PC-9 (cell line): ENCODE measurements at regions not wholly inside any gene's neighbourhood (a gene's known extent, or its start where the extent isn't known, plus 50 kb on each side); places are given as distances from the start of the nearest gene placed in this dataset.

Experiments
- BruUV-seq: library from RNA; stranded (reverse); fragments of 400-500 nt; replicated peaks from 2 replicates; lab custom pipeline; 2021; lab: Mats Ljungman, UMichigan
- CTCF ChIA-PET: fragments of 300-600 bp; sonication (Branson Sonifier 250); formaldehyde crosslinking; loops from one replicate; lab custom pipeline; 2022; ENCODE audit warnings: antibody characterized with exemption; lab: Charles Lee
- POLR2A ChIA-PET: fragments of 300-600 bp; sonication (Branson Sonifier 250); formaldehyde crosslinking; loops from one replicate; lab custom pipeline; 2022; ENCODE audit warnings: antibody characterized with exemption; ENCODE audit not compliant: unreplicated experiment; lab: Charles Lee
- DNase-seq, 2 experiments: peaks; one replicate each; pipeline versions ENCODE4 v3.0.0 to v3.0.0-alpha.2; 2015 to 2022; ENCODE audit warnings: mixed read lengths in 1 of 2
- H2AFZ ChIP-seq: fragments of 200-600 bp; sonication (generic); 2 replicates; pipeline ENCODE4 v1.8.1; 2017; ENCODE audit warnings: antibody characterized with exemption
- H3F3A ChIP-seq: fragments of 200-600 bp; sonication (generic); 2 replicates; pipeline ENCODE4 v1.8.1; 2017; ENCODE audit warnings: antibody characterized with exemption, mild to moderate bottlenecking, low read depth; ENCODE audit not compliant: insufficient read depth
- H3K27ac ChIP-seq: fragments of 200-600 bp; sonication (generic); 2 replicates; pipeline ENCODE4 v1.6.1; 2016; ENCODE audit warnings: mixed run types
- H3K27me3 ChIP-seq: fragments of 200-600 bp; sonication (generic); 2 replicates; pipeline ENCODE4 v1.6.1; 2016; ENCODE audit warnings: low read depth, mixed run types; ENCODE audit not compliant: insufficient read depth
- H3K36me3 ChIP-seq: fragments of 200-600 bp; sonication (generic); 2 replicates; pipeline ENCODE4 v1.6.1; 2016; ENCODE audit warnings: low read depth, mixed run types
- H3K4me1 ChIP-seq: fragments of 200-600 bp; sonication (generic); replicated peaks from 2 replicates; pipeline ENCODE4 v1.6.1; 2016; ENCODE audit warnings: mixed run types; ENCODE audit not compliant: insufficient read depth
- H3K4me2 ChIP-seq: fragments of 200-600 bp; sonication (generic); 2 replicates; pipeline ENCODE4 v1.6.1; 2017; ENCODE audit warnings: mixed run types
- H3K4me3 ChIP-seq: fragments of 200-600 bp; sonication (generic); 2 replicates; pipeline ENCODE4 v1.6.1; 2016; ENCODE audit warnings: mixed run types
- H3K79me2 ChIP-seq: fragments of 200-600 bp; sonication (generic); 2 replicates; pipeline ENCODE4 v1.6.1; 2017; ENCODE audit warnings: low read depth, mixed run types
- H3K9me2 ChIP-seq: fragments of 200-600 bp; sonication (generic); 2 replicates; pipeline ENCODE4 v1.8.1; 2017; ENCODE audit warnings: mild to moderate bottlenecking; ENCODE audit not compliant: insufficient read depth
- H3K9me3 ChIP-seq: fragments of 200-600 bp; sonication (generic); 2 replicates; pipeline ENCODE4 v1.8.1; 2016; ENCODE audit warnings: low read depth; ENCODE audit not compliant: insufficient read depth
- H4K20me1 ChIP-seq: fragments of 200-600 bp; sonication (generic); 2 replicates; pipeline ENCODE4 v1.8.1; 2017; ENCODE audit not compliant: insufficient read depth
- EZH2 ChIP-seq: fragments of 200-600 bp; sonication (generic); IDR thresholded peaks from 2 replicates; pipeline ENCODE4 v1.8.0; 2017; ENCODE audit warnings: antibody characterized with exemption, low read depth
- intact Hi-C: fragments of 100-400 bp; cut with micrococcal nuclease; formaldehyde crosslinking; loops from one replicate; pipeline ENCODE4 v1.10.0; 2022; ENCODE audit not compliant: unreplicated experiment
- TF ChIP-seq, protein P1 (sequence below): fragments of 200-600 bp; sonication (generic); conservative IDR thresholded peaks from 2 replicates; pipeline ENCODE4 v1.6.1; 2017; ENCODE audit warnings: mixed run types, antibody characterized with exemption, mild to moderate bottlenecking, moderate library complexity

DNA sequence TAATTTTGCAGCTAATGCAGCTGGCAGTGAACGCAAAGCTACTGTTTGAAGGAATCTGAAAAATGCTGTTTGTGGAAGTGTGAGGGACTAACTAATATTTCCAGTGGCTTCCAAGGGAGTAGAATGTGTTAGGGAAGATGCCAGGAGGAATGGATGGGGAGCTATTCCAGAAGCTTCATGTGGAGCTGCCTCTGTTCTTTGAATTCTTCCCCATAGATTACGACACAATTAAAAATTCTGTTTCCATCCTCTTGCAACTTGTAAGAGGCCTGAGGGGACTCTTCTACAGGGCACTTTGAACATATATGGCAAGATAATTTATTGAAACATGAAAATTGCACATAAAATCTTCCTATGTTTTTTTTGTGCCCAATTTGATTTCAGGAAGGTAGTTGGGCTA lies 74.3 kb upstream of the CTXND1 start:
- Histone ChIP-seq H3K4me1 (no peaks in the 10 kb centered on the region), H3K9me3 (no peaks in the 10 kb centered on the region; the same call in 1 of the 2 replicates), H3K27ac (no peak overlapping the region), H3K4me2 (no peak overlapping the region), H3F3A (no peaks in the 10 kb centered on the region), H2AFZ (no peak overlapping the region), H3K27me3 (peaks cover 4% of the 10 kb centered on the region; the same call in 1 of the 2 replicates), H3K36me3 (no peaks in the 10 kb centered on the region), H3K9me2 (no peaks in the 10 kb centered on the region), H3K79me2 (no peaks in the 10 kb centered on the region), H4K20me1 (no peaks in the 10 kb centered on the region), H3K4me3 (no peak overlapping the region)
- POLR2A ChIA-PET: no interaction called here
- intact Hi-C loops: no loop called here
- no TSS peak for BruUV-seq
- CTCF ChIA-PET: no interaction called here
- DNase-seq: no peak
- TF ChIP-seq, protein P1, sequence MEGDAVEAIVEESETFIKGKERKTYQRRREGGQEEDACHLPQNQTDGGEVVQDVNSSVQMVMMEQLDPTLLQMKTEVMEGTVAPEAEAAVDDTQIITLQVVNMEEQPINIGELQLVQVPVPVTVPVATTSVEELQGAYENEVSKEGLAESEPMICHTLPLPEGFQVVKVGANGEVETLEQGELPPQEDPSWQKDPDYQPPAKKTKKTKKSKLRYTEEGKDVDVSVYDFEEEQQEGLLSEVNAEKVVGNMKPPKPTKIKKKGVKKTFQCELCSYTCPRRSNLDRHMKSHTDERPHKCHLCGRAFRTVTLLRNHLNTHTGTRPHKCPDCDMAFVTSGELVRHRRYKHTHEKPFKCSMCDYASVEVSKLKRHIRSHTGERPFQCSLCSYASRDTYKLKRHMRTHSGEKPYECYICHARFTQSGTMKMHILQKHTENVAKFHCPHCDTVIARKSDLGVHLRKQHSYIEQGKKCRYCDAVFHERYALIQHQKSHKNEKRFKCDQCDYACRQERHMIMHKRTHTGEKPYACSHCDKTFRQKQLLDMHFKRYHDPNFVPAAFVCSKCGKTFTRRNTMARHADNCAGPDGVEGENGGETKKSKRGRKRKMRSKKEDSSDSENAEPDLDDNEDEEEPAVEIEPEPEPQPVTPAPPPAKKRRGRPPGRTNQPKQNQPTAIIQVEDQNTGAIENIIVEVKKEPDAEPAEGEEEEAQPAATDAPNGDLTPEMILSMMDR: no peak
- TF ChIP-seq EZH2: no peak

DNA sequence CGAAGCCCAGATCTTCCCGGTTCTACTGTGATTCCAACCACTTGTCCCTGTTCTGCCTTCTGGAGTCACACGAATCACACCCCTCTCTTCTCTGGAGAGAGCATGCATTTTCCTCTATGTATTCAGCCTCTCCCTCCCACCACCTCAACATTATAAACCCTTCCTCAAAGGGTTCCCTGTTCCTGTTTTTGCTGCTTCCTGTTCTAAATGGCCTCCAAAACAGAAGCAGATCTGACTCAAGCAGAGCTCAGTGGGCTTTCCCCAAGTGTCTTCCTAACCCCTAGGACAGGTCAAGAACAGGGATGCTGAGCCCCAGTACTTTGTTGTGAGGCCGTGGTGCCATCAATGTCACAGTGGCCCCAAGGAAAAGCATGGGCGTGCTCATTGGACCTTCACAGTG lies 75.7 kb upstream of the ARNT2 start:
- ChIA-PET POLR2A (no interaction called here), CTCF (no interaction called here)
- Histone ChIP-seq H3K36me3 (no peaks in the 10 kb centered on the region), H3F3A (no peaks in the 10 kb centered on the region), H3K9me3 (no peaks in the 10 kb centered on the region; the same call in 1 of the 2 replicates), H3K4me3 (no peak overlapping the region), H3K4me2 (no peak overlapping the region), H3K4me1 (no peaks in the 10 kb centered on the region), H2AFZ (no peak overlapping the region), H4K20me1 (no peaks in the 10 kb centered on the region), H3K27me3 (peaks cover 6% of the 10 kb centered on the region; the same call in 1 of the 2 replicates), H3K27ac (no peak overlapping the region), H3K9me2 (no peaks in the 10 kb centered on the region), H3K79me2 (no peaks in the 10 kb centered on the region)
- BruUV-seq: no TSS peak
- intact Hi-C loops: no loop called here
- DNase-seq: no peak
- TF ChIP-seq, protein P1: no peak
- no peak for TF ChIP-seq EZH2

DNA sequence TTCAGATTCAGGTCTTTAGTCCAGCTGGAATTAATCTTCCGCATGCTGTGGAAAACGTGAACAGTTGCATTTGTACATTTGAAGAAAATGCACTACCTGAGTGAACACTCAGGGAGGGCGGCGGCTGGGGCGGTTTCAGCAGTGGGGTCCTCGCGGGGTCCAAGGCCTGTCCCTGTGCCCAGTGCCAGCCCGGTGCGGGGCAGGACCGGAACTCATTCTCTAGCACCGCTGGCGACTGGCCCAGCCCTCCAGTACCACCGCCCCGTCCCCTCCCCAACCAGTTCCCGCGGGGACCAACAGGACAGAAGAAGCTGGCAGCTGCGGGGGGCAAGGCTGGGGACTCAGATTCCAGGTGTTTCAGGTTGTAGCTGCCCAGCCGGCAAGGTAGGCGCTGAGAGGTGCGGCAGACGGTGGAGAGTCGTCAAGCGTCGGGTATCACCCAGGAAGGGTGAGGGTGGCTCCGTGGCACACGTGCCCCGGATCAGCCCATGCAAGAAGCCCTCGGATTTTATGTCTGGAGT lies 72.2 kb upstream of the ARNT2 start:
- intact Hi-C loops: no loop called here
- POLR2A ChIA-PET: no interaction called here
- TF ChIP-seq, protein P1: no peak
- no peak for TF ChIP-seq EZH2

More for the DNA sequence above, 72.2 kb upstream of the ARNT2 start:
- H3K79me2 ChIP-seq: no peaks in the 10 kb centered on the region
- no TSS peak for BruUV-seq
- no peaks in the 10 kb centered on the region for H3F3A ChIP-seq
- CTCF ChIA-PET: no interaction called here
- no peak overlapping the region for H3K4me2 ChIP-seq
- H2AFZ ChIP-seq: no peak overlapping the region
- no peaks in the 10 kb centered on the region for H3K9me2 ChIP-seq
- H4K20me1 ChIP-seq: no peaks in the 10 kb centered on the region
- no peak overlapping the region for H3K27ac ChIP-seq
- H3K4me3 ChIP-seq: no peak overlapping the region
- H3K27me3 ChIP-seq: peaks cover 38% of the 10 kb centered on the region
- H3K9me3 ChIP-seq: no peaks in the 10 kb centered on the region
- H3K36me3 ChIP-seq: no peaks in the 10 kb centered on the region
- no peaks in the 10 kb centered on the region for H3K4me1 ChIP-seq
- DNase-seq: no peak
